GM12878 (cell line): ENCODE measurements at regions not wholly inside any gene's neighbourhood (a gene's known extent, or its start where the extent isn't known, plus 50 kb on each side); places are given as distances from the start of the nearest gene placed in this dataset.

ENCODE experiments used
- FOXM1 ChIP-seq: IDR thresholded peaks from 2 replicates; pipeline ENCODE4 v1.6.1; 2012; ENCODE audit warnings: low read depth, mild to moderate bottlenecking, inconsistent platforms, low read length, moderate library complexity
- IRF4 ChIP-seq: IDR thresholded peaks from 2 replicates; pipeline ENCODE4 v1.6.1; 2011; ENCODE audit warnings: low read depth, low read length
- MEF2A ChIP-seq: IDR thresholded peaks from 2 replicates; pipeline ENCODE4 v1.6.1; 2011; ENCODE audit warnings: low read depth, mild to moderate bottlenecking, low read length, moderate library complexity; ENCODE audit not compliant: insufficient read depth
- PRDM15 ChIP-seq: fragments of 450-650 bp; formaldehyde crosslinking; IDR thresholded peaks from 2 replicates; pipeline ENCODE4 v1.4.0; 2020; ENCODE audit warnings: mild to moderate bottlenecking, moderate library complexity
- SMARCA5 ChIP-seq: fragments of 450-650 bp; IDR thresholded peaks from 2 replicates; pipeline ENCODE4 v1.6.1; 2017; ENCODE audit warnings: mild to moderate bottlenecking
- SMC3 ChIP-seq: IDR thresholded peaks from 2 replicates; pipeline ENCODE4 v1.6.1; 2011; ENCODE audit warnings: low read length, improper control_type of control experiment, borderline replicate concordance
- SREBF1 ChIP-seq: IDR thresholded peaks from 2 replicates; pipeline ENCODE4 v1.6.1; 2012; ENCODE audit warnings: mild to moderate bottlenecking, low read length
- TCF7 ChIP-seq: IDR thresholded peaks from 2 replicates; pipeline ENCODE4 v1.6.1; 2014; ENCODE audit warnings: antibody characterized with exemption, borderline replicate concordance
- ZBTB4 ChIP-seq: fragments of 450-650 bp; formaldehyde crosslinking; IDR thresholded peaks from 2 replicates; pipeline ENCODE4 v1.4.0; 2022; ENCODE audit warnings: mild to moderate bottlenecking, moderate library complexity
- ZNF207 ChIP-seq: fragments of 450-650 bp; IDR thresholded peaks from 2 replicates; pipeline ENCODE4 v1.6.1; 2014; ENCODE audit warnings: antibody characterized with exemption, mild to moderate bottlenecking, borderline replicate concordance
- TF ChIP-seq, protein P1 (sequence below): IDR thresholded peaks from 2 replicates; pipeline ENCODE4 v1.6.1; 2012; ENCODE audit warnings: low read depth, low read length, improper control_type of control experiment
- TF ChIP-seq, protein P2 (sequence below): IDR thresholded peaks from 2 replicates; pipeline ENCODE4 v1.6.1; 2011; ENCODE audit warnings: low read depth, mild to moderate bottlenecking, low read length, moderate library complexity, borderline replicate concordance; ENCODE audit errors: extremely low read depth

DNA sequence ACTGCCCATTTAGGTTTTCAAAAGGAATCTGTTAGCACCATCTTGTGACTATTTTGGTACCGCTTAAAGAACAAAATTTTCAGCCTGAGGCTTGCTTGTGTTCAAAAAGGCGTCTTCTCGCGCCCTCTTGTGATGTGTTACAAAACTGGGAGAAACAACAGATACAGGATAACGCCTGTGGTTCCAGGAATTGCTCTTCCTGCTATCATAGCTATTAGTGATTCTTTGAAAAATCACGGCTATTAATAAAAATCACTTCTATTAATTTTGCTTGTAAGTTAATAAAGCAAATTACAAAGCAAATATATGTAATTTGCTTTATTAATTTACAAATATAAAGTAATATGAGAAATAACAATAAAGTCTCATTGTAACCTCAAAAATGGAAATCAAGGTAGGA lies 82.2 kb upstream of the ABCD3 start (continued):
- TF ChIP-seq, protein P1, sequence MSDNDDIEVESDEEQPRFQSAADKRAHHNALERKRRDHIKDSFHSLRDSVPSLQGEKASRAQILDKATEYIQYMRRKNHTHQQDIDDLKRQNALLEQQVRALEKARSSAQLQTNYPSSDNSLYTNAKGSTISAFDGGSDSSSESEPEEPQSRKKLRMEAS = no peak
- TF ChIP-seq SMC3 (peak; percentile 91), SREBF1 (no peak), FOXM1 (peak; percentile 49; the same call in 1 of the 2 replicates), SMARCA5 (no peak), PRDM15 (CRISPR knock-in tag) (no peak), TCF7 (peak; percentile 44; the same call in 1 of the 2 replicates), ZNF207 (no peak), IRF4 (0 out of 2 replicates have a peak, but pooled peaks have one; percentile 44), ZBTB4 (no peak), MEF2A (0 out of 2 replicates have a peak, but pooled peaks have one; percentile 31)
- TF ChIP-seq, protein P2, sequence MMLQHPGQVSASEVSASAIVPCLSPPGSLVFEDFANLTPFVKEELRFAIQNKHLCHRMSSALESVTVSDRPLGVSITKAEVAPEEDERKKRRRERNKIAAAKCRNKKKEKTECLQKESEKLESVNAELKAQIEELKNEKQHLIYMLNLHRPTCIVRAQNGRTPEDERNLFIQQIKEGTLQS = no peak
- TF ChIP-seq, all 136 proteins: peak for 8
